GM21737 (cell line): ENCODE measurements at regions not wholly inside any gene's neighbourhood (a gene's known extent, or its start where the extent isn't known, plus 50 kb on each side); places are given as distances from the start of the nearest gene placed in this dataset.

Source experiments
- ATAC-seq: cut with Tn5 transposase; IDR thresholded peaks from one replicate; pipeline ENCODE4 v1.9.1; 2021; ENCODE audit warnings: mild to moderate bottlenecking, moderate library complexity; ENCODE audit not compliant: unreplicated experiment

GRCh38 chr9:103755441-103755840 is 338.7 kb upstream of the SMC2 start:
- ATAC-seq, result no peak

- ATAC-seq, result no peak
Measured at GRCh38 chr9:103755986-103756385, 338.1 kb upstream of the SMC2 start.

GRCh38 chr9:103757062-103757461 is 337.0 kb upstream of the SMC2 start:
- ATAC-seq, result no peak

GRCh38 chr9:103761466-103761865 is 332.6 kb upstream of the SMC2 start:
- no peak for ATAC-seq

- ATAC-seq, result peak; percentile 74
Measured at GRCh38 chr9:103789686-103790085, 304.4 kb upstream of the SMC2 start.

- peak; percentile 98 for ATAC-seq
Measured at GRCh38 chr9:103798620-103799019, 295.5 kb upstream of the SMC2 start.

- no peak for ATAC-seq
Measured at GRCh38 chr9:103799959-103800358, 294.1 kb upstream of the SMC2 start.

- ATAC-seq, result no peak
Measured at GRCh38 chr9:103802068-103802467, 292.0 kb upstream of the SMC2 start.

GRCh38 chr9:103803245-103803644 is 290.9 kb upstream of the SMC2 start:
- no peak for ATAC-seq

GRCh38 chr9:103804077-103804735 is 289.9 kb upstream of the SMC2 start:
- ATAC-seq, result no peak

- ATAC-seq, result no peak
Measured at GRCh38 chr9:103809745-103810144, 284.4 kb upstream of the SMC2 start.

GRCh38 chr9:103811462-103811861 is 282.6 kb upstream of the SMC2 start:
- no peak for ATAC-seq

GRCh38 chr9:103816146-103816545 is 278.0 kb upstream of the SMC2 start:
- no peak for ATAC-seq

- ATAC-seq, result no peak
Measured at GRCh38 chr9:103819936-103820335, 274.2 kb upstream of the SMC2 start.

GRCh38 chr9:103821115-103821514 is 273.0 kb upstream of the SMC2 start:
- no peak for ATAC-seq

- ATAC-seq, result no peak
Measured at GRCh38 chr9:103837940-103838339, 256.2 kb upstream of the SMC2 start.

GRCh38 chr9:103839197-103839596 is 254.9 kb upstream of the SMC2 start:
- no peak for ATAC-seq

- no peak for ATAC-seq
Measured at GRCh38 chr9:103867886-103868285, 226.2 kb upstream of the SMC2 start.

- ATAC-seq, result no peak
Measured at GRCh38 chr9:103872811-103873210, 221.3 kb upstream of the SMC2 start.

GRCh38 chr9:103881419-103881818 is 212.7 kb upstream of the SMC2 start:
- ATAC-seq, result no peak

GRCh38 chr9:103889989-103890388 is 204.1 kb upstream of the SMC2 start:
- ATAC-seq, result no peak

GRCh38 chr9:103894184-103894583 is 199.9 kb upstream of the SMC2 start:
- no peak for ATAC-seq

GRCh38 chr9:103898550-103898949 is 195.6 kb upstream of the SMC2 start:
- ATAC-seq, result no peak
